ENCODE measurements at regions not wholly inside any gene's neighbourhood (a gene's known extent, or its start where the extent isn't known, plus 50 kb on each side); places are given as distances from the start of the nearest gene placed in this dataset.
A peak's percentile ranks its signal among the peaks of the same experiment; 100 is the strongest.

DNA sequence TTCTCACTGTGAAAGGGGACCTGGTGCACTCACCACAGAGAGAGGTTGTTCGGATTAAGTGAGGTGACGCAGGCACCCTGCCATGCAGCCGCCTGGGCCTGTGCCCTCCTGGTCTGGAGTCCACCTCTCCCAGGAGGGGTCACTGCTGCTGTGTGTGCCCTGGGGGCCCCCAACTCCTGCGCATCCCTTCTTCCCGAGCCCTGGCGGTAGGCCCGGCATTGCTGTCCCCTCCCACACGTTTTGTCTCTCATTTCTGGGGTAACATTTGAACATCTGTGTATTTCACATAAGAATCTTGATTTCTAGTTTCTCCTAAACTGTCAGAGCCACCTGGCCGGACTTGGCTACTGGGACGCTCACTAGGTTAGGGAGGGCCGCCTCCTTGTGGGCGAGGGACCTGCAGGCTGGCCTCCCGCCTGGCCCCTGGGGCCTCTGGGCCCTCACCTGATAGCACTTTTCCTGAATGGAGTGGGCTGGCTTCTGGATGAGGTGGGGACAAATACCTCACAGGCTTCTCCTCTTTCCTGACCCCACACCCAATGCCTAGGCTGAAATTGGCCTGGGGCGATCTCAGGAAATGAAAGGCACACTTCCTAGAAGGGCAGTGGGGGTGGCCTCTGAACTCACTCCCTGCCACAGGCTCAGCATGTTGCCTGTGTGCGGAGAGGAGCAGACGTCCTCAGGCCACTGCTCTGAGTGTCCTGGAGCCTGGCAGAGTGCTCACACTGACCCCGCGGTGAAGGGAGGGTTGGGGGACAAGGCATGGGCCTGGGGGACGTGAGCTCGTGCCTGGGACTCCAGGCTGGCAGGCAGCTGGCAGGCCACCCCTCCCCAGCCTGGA is 104.2 kb upstream of the PRR23E start:
- TF ChIP-seq, protein P1, sequence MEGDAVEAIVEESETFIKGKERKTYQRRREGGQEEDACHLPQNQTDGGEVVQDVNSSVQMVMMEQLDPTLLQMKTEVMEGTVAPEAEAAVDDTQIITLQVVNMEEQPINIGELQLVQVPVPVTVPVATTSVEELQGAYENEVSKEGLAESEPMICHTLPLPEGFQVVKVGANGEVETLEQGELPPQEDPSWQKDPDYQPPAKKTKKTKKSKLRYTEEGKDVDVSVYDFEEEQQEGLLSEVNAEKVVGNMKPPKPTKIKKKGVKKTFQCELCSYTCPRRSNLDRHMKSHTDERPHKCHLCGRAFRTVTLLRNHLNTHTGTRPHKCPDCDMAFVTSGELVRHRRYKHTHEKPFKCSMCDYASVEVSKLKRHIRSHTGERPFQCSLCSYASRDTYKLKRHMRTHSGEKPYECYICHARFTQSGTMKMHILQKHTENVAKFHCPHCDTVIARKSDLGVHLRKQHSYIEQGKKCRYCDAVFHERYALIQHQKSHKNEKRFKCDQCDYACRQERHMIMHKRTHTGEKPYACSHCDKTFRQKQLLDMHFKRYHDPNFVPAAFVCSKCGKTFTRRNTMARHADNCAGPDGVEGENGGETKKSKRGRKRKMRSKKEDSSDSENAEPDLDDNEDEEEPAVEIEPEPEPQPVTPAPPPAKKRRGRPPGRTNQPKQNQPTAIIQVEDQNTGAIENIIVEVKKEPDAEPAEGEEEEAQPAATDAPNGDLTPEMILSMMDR (conservative IDR thresholded peaks at IDR 0.05), result peak; percentile 15; the same call in 1 of the 3 replicates
- peaks cover 0 to 4% (median 0%) of the 10 kb centered on the region in 3 experiments; a peak in 3 of 7 replicates for H3K36me3 Mint-ChIP-seq (ENCODE audit: insufficient read depth in 1 of 3, low read depth in 3 of 3)
- no peak overlapping the region for H3K27ac ChIP-seq (ENCODE audit: insufficient read length, low read depth, low read length)

More for the DNA sequence above, 104.2 kb upstream of the PRR23E start:
- Mint-ChIP-seq H3K27ac (no peak overlapping the region), H3K4me1 (peaks cover 0 to 23% of the 10 kb centered on the region in 2 experiments; a peak in 3 of 4 replicates), H3K9me3 (peaks cover 0 to 4% of the 10 kb centered on the region in 2 experiments; a peak in 2 of 5 replicates), H3K4me3 (no peak overlapping the region), H3K27me3 (ENCODE audit: low read depth) (peaks cover 1% of the 10 kb centered on the region; the same call in 1 of the 2 replicates)
- Histone ChIP-seq H4K5ac (ENCODE audit: insufficient read length, low read depth, low read length) (no peak overlapping the region), H2AK5ac (ENCODE audit: insufficient read length, low read length) (no peak overlapping the region), H3K79me1 (ENCODE audit: insufficient read depth, low read depth, low read length, poor library complexity, severe bottlenecking) (no peaks in the 10 kb centered on the region), H2BK120ac (ENCODE audit: low read depth, low read length, poor library complexity, severe bottlenecking) (no peak overlapping the region), H3K27me3 (ENCODE audit: insufficient read depth, low read length) (no peaks in the 10 kb centered on the region), H3K79me2 (ENCODE audit: insufficient read depth, low read length) (no peaks in the 10 kb centered on the region), H3K9ac (ENCODE audit: extremely low read depth, insufficient read length, low read length) (no peak overlapping the region), H3T11ph (ENCODE audit: low read length) (no peak overlapping the region), H3K9me3 (ENCODE audit: control insufficient read depth, low read depth, low read length) (no peaks in the 10 kb centered on the region), H3K4ac (ENCODE audit: low read depth, low read length) (no peak overlapping the region), H3K23me2 (ENCODE audit: insufficient read length, low read depth, low read length, poor library complexity, severe bottlenecking) (no peaks in the 10 kb centered on the region), H3K23ac (ENCODE audit: insufficient read length, low read depth, low read length) (no peak overlapping the region), H2BK20ac (ENCODE audit: low read depth, low read length, poor library complexity, severe bottlenecking) (no peak overlapping the region), H2BK12ac (ENCODE audit: insufficient read length, low read depth, low read length) (no peak overlapping the region), H3K14ac (ENCODE audit: insufficient read depth, low read length) (peak overlapping the region; percentile 3; the same call in 1 of the 2 replicates), H3K56ac (ENCODE audit: insufficient read length, low read depth, low read length) (no peak overlapping the region), H3K18ac (ENCODE audit: insufficient read length, low read depth, low read length) (no peak overlapping the region), H3K4me2 (ENCODE audit: insufficient read depth, insufficient read length, low read length) (no peak overlapping the region), H4K8ac (replicated peaks; ENCODE audit: insufficient read length, low read depth, low read length) (no peak overlapping the region), H2BK5ac (ENCODE audit: insufficient read length, low read length) (no peak overlapping the region), H4K91ac (ENCODE audit: insufficient read length, low read depth, low read length) (no peak overlapping the region), H4K20me1 (ENCODE audit: control insufficient read depth, insufficient read depth, insufficient read length) (no peaks in the 10 kb centered on the region), H2AFZ (ENCODE audit: low read length) (no peak overlapping the region), H3K4me1 (ENCODE audit: insufficient read depth, low read length) (no peaks in the 10 kb centered on the region), H2BK15ac (ENCODE audit: low read depth, low read length) (no peak overlapping the region)
- DNase-seq, result no peak
- WGBS (ENCODE audit: extremely low coverage, insufficient read length, low lambda C conversion rate), result no CpG with 5 or more reads among the region's 20 CpGs

Data from H9 (cell line).